GM21526 (cell line): ENCODE measurements at regions not wholly inside any gene's neighbourhood (a gene's known extent, or its start where the extent isn't known, plus 50 kb on each side); places are given as distances from the start of the nearest gene placed in this dataset.
"Not testable (repeated sequence)": the region's sequence is repeated elsewhere in the genome, so short reads cannot be mapped to it uniquely, and the experiment has no call there.

Experiments used
- ATAC-seq: cut with Tn5 transposase; IDR thresholded peaks from one replicate; pipeline ENCODE4 v1.9.1; 2021; ENCODE audit warnings: moderate library complexity; ENCODE audit not compliant: unreplicated experiment, low FRiP score

DNA sequence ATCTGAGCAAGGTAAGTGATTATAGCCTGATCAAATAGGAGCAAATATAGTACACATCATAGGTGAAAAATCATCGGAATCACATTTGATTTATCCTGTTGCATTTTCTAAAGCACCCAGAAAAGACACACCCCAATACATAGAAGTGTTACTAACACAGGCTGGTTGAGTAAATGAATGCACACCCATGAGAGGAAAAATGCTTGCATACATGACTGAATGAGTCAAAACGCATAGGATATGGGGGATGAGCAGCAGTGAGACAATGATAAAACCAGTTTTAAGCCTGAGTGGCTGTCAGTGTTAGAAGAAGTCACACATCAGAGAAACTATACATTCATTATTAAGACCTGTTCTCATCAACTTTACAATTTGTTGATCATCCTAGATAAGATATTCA lies 449.6 kb upstream of the CDH20 start:
- no peak for ATAC-seq

DNA sequence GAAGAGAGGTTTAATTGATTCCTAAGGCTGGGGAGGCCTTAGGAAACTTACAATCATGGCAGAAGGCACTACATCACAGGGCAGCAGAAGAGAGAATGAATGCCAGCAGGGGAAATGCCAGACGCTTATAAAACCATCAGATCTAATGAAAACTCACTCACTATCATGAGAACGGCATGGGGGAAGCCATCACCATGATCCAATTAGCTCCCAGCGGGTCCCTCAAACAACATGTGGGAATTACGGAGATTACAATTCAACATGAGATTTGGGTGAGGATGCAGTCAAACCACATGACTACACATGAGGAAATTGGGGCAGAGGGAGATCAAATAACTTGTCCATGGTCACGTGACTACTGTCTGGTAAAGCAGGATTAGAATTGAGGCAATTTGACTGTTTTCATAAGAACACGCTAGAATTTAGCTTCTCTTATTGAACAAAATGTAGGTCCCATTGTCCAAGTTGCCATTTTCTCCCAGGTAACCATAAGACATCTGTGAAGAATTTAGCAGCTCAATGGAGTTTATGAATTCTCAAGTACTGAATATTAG lies 445.1 kb upstream of the CDH20 start:
- no peak for ATAC-seq

DNA sequence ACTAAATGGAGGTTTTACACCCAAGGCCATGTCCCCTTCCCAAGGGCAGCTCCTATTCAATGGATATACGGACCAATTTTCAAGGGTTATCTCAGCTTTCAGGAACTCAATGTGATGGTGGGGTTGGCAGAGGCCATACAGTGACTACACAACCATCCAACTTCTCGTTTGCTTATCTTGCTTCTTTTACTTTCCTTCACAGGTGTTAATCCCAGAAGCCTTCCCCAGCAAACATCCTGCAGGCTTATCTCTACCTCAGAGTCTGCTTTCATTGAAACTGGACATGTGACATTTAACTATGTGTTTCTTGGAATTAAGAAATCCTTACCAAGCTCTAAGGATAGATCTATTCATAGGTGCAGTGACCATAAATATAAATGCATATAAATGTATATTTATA lies 443.8 kb upstream of the CDH20 start:
- ATAC-seq, result no peak

DNA sequence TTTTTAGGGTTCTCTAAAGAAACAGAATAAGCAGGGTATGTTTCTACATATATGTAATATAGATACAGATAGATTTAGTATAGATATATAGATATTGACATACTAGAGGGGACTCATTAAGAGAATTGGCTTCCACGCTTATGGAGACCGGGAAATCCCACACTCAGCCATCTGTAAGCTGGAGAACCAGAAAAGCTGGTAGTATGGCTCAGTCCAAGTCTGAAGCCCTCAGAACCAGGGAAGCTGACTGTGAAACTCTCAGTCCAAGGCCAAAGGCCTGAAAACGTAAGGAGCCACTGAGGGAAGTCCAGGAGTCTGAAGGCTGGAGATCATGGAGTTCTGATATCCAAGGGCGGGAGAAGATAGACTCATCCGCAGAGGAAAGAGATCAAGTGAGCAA lies 441.3 kb upstream of the CDH20 start:
- no peak for ATAC-seq

DNA sequence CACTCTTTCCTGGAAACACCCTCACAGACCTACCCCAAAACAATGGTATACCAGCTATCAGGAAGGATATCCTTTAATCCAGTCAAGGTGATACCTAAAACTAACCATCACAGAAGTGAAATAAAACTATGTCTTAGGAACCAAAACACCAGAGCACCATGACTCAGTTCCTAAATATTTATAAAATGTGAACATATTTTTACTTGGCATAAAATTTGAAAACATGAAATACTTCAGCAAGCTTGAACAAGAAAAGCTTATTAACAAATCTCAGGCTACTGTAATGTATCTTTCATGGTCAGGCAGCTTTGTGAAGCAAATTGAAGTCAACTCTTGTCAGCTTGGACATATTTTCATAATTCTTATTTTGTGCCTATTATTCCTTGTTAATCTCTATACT lies 440.8 kb upstream of the CDH20 start:
- ATAC-seq, result no peak

DNA sequence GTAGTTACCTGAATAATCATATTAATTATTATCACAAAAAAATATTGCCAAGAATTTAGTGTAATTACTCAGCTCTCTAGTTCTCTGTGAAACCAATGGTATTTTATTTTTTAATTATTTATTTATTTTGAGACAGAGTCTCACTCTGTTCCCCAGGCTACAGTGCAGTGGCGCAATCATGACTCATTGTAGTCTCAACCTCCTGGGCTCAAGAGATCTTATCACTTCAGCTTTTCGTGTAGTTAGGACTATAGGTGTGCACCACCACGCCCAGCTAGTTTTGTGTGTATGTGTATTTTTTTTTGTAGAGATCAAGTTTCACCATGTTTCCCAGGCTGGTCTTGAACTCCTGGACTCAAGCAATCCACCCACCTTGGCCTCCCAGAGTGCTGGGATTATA lies 440.4 kb upstream of the CDH20 start:
- no peak for ATAC-seq

DNA sequence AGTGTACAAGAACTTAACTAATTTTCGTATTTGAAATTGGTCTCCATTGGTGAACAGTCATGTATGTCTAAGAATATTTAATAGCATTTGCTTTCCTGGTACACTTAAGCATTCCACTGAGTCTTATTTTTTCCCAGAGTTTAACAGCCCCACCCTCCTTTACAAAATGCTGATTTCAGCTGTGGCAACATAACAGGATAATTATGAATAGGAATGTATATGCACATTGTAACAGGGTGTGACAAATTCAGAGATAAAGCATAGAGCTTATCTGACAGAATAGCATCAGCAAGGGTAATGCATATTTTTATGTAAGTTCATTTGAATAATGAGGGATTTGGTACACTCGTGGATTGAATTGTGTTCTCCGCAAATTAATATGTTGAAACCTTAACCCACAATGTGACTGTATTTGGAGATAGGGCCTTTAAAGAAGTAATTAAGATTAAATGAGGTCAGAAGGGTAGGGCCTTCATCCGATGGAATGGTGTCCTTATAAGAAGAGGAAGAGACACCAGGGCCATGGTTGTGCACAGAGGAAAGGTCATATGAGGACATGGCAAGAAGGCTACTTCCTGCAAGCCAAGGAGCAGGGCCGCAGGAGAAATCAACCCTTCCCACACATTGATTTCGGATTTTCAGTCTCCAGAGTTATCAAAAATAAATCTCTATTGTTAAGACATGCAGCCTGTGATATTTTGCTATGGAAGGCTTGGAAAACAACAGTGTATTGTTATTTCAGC lies 439.7 kb upstream of the CDH20 start:
- ATAC-seq, result no peak

DNA sequence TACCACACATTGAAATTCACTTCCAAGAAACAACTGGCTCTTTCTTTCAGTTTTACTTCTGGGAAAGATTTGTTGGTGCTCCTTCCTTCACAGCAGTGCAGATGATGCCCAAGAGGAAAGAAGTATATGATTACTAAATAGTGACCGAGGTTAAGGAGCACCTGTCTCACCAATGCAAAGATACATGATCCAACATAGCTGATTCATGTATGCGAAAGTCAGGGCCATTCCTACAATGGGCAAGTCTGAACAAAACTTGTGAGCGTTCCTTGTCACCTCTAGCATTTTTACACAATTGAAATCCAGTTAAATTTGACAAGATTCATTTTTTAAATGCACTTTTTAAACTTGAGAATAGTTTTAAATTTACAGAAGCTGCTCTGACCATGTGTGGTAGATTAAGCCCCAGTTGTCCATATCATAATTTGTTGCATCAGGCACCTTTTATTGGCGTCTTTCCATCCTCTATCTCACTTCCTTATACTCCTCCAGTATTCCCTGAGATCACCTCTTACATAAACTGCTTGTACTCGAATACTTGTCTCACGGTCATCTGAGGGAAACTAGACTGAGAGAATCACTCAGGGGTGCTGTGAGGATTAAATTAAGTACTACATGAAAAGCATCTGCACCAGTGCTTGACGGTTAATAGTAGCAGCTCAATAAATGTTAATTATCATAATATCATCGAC lies 438.8 kb upstream of the CDH20 start:
- ATAC-seq, result no peak

DNA sequence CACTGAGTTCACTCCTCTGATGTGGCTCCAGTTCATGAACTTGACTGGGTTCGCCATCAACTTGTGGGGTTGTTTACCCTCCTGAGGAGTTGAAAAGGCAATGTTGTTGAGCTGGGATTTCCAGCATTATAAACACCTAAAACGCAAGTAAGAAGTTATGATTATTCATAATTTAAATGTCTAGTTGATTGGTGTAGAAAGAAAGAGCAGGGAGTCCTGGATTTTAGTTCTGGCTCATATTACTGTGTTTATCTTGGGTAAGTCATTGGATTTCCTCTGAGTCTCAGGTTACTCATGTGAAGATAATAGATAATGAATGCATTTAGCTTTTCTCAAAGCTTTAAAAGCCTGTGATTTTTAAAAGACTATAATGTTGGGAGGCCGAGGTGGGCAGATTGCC lies 438.0 kb upstream of the CDH20 start:
- no peak for ATAC-seq

DNA sequence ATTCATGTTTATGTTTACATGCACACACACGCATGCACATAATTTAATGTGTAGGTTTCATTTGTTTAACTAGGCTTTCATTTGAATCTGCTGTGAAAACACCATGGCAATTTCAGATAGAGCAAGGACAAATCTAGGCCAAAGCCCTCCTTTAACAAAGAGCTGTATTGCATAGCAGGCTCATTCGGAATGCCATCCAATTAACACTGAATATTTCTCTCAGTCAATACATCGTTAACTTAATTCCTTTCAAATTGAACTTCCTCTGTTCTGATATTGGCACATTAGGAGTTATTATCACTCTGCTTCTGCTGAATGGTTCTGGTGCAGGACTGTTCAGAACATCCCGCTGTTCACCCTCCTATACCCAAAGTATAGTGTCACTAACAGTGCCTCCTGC lies 435.1 kb upstream of the CDH20 start:
- no peak for ATAC-seq

DNA sequence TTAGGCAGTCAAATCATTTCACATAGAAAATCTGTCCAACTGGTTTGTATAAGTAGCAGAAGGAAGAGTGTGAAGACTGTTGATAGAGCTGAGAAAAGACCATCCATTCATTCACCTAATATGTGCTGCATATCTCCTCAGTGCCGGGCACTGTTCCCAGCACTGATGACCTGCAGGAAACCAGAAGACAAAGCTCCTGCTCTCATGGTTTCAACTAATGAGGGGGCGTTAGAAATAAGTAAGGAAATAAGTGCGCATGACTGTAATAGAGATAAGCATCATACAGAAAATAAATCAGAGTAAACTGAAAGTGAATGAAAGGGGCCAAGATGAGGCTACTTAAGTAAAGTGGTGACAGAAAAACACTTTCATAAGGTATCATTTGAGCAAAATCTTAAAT lies 427.5 kb upstream of the CDH20 start:
- no peak for ATAC-seq

DNA sequence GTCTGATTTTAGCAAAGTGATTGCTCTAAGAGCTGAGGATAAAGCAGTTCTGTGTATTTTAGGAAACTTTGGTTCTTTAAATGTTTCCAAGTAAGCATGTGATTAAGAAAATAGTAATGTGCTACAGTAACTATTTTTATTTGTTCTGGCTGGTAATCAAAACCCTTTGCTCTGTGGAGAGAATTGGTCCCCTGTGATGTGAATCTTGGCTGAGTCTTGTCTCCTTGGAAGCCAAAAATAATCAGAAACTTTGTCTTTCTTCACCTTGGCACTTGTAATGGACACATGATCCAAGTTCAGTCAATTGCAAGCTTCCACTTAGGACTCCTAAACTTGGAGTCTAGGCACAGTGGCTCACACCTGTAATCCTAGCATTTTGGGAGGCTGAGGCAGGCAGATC lies 422.7 kb upstream of the CDH20 start:
- ATAC-seq, result no peak

DNA sequence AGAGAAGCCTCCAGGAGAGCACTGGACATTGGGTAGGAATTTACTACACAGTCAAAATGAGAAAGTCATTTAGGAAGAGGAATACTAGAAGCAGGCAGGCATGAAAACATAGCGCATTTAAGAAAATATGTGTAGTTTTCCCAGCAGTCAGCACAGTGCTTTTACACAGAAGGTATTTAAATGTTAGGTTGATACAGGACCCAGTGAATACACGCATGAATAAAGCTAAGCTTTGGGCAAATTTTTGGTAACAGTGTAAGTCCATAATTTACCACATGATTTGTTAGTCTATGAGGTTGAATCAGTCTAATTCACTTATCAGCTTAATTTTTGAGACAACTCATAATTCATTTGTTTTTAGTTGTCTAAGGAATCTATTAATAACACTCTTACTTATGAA lies 421.7 kb upstream of the CDH20 start:
- no peak for ATAC-seq

DNA sequence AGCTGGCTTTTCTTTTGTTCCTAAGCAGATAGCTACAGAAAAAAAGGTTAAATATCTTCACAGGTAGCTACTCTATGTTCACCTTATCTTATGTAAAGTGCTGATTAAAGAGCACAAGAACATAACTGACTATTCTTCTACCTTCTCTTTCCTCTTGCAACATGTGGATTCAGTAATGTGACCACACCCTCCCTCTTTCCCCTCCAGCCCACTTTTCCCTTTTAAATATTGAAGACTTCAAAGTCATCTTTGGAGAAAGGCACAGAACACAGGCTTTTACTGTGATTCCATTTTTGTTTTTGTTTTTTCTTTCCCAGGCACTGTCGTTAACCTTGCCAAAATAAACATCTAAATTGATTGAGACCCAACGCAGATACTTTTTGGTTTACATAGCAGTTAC lies 418.1 kb upstream of the CDH20 start:
- no peak for ATAC-seq

DNA sequence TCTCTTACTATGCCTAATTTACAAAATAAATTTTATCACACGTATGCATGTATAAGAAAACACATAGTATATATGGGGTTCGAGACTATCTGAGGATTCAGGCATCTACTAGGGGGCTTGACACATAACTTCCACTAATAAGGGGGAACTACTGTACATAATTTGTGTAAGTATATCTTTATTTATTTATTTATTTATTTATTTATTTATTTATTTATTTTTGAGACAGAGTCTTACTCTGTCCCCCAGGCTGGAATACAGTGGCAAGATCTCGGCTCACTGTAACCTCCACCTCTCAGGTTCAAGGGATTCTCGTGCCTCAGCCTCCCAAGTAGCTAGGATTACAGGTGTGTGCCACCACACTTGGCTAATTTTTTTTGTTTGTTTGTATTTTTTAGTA lies 414.4 kb upstream of the CDH20 start:
- ATAC-seq, result not testable (repeated sequence)

DNA sequence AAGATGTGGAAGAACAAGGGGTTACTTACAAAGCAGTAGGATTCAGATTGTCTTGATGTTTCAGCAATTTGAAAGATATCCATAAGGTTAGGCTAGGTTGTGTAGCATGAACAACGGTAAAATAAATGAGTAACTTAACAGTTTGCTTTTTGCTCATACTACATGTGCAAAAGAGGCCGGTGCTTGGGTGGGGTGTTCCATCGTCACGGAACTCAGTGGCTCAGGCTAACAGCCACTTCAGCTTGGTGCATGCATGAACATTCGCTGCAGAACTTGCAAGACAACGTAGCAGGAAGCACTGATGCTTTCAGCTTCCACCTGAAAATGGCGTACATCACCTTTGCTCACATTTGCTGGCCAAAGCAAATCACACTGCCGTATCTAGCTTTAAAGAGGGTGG lies 407.3 kb upstream of the CDH20 start:
- no peak for ATAC-seq

DNA sequence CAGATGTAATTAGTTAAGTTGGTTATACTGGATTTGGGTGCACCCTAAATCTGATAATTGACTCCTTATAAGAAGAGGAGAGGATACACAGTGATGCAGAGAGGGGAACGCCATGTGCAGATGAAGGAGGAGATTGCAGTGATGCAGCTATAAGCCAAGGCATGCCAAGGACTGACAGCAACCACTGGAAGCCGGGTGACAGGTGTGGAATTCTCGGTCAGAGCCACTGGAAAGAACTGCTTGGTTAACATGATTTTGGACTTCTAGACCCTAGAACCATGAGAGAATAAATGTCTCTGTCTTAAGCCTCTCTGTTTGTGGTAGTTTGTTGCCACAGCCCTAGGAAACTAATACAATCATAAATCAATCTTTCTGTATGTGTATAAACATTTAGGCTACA lies 403.3 kb upstream of the CDH20 start:
- ATAC-seq, result no peak

DNA sequence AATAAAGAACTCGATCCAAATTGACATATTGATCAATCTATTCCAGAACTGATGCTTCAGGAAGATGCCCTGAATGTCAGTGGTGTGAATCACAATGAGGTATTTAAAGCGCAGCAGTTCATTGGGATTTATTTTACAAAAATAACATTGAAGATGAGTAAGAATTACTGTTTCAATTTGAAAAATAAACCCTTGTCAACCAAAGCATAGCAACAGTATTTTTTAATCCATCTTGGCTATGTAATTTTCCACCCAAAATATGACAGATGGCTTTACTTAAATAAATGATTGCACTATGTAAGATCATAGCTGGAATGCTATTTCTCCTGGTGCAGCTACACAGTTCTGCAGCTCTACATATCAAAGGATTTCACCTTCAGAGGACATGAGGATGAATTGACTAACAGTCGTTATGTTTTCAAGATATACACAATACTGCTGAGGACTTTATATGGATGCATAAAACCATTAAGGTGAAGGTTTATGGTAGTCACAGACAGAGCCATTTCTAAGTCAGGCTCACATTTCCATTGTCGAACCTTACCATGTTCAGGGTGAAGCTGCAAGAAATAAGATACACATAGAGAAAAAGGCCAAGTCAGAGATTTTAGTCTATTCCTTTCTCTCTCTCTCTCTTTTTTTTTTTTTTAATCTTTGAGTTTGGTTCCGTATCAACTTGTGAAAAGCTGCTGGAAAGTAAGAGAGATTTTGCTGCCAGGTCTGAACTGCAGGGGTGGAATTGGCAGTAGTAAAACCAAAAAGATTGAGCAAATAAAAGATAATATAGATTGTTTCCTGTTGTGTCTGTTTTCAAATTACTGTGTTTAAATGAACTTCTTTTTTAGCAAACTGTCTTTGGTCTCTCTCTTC lies 398.0 kb upstream of the CDH20 start:
- no peak for ATAC-seq

DNA sequence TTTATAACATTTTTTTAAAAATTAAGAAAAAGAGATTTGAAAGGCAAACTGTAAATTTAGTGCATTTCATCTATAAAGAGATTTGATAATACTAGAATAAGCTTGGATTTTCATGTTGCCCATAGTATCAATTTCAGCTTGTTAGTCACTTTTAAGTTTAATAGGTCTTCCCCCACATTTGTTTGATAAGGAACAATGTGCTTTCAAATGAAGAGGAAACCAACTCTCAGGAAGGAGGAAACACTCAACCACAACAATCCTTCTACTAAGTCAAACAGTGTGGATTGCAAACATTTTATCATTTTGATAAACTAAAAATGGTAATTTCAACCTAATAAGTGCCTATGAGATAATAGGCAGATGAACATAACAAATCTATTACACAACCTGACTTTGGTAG lies 397.1 kb upstream of the CDH20 start:
- ATAC-seq, result no peak

DNA sequence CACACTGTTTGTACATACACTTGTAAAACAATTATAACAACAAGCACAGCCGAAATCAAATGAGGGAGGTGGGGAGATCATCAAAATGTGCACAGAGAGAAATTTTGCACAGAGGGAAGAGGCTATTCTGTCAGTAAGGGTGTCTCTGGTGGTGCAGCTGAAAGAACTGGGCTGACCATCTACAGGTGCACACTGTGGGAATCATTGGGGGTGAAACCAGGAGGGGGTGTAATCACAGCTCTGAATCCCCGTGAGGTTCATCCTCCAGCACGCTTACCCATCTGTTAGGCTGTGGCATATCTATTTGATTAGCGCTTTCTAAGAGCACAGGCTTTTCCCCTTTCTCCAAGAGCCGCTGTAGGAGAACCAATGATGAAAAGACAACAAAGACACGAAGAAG lies 389.9 kb upstream of the CDH20 start:
- no peak for ATAC-seq

DNA sequence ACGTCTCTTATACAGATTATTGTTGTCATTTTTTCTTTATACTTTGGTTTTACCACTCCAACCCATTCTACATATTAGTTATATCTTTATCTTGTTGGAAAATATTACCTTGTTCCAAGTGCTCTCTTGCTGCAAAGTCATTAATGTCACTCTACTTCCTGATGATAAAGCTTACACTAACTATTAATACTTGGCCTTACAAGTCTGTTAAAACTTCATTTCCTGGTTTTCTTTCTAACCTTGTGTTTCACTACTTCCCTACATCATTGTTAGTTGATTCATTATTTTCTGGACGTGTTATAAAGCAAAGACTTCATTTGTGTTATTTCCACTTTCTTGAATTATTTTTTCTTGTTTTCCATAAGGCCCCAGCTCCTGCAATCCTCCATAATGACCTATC lies 382.6 kb upstream of the CDH20 start:
- ATAC-seq, result no peak
